ENCODE measurements at regions not wholly inside any gene's neighbourhood (a gene's known extent, or its start where the extent isn't known, plus 50 kb on each side); places are given as distances from the start of the nearest gene placed in this dataset.

- FAIRE-seq (no peak), DNase-seq (ENCODE audit: low read depth, low spot score) (no peak)
- intact Hi-C loops (cut with micrococcal nuclease), result no loop called here
- no peak overlapping the region for H3K4me3 ChIP-seq (replicated peaks in 1 of 3; ENCODE audit: insufficient read depth in 1 of 3, low read depth in 1 of 3, low read length in 3 of 3)
- H4K20me1 ChIP-seq (replicated peaks; ENCODE audit: control insufficient read depth, extremely low read depth, insufficient read depth, low read length), result no peaks in the 10 kb centered on the region
- dilution Hi-C loops (cut with MboI; ENCODE audit: extremely low pct_ligation_motif_present, low sequenced_read_pairs), result no loop called here
- H3K36me3 ChIP-seq (ENCODE audit: control insufficient read depth in 2 of 2, extremely low read depth in 1 of 2, insufficient read depth in 2 of 2, low read length in 2 of 2), result no peaks in the 10 kb centered on the region
- H2AFZ ChIP-seq (ENCODE audit: low read depth, low read length), result no peak overlapping the region
- H3K79me2 ChIP-seq (ENCODE audit: control insufficient read depth, insufficient read depth, low read length), result no peaks in the 10 kb centered on the region
- ChIA-PET CTCF (no interaction called here), POLR2A (no interaction called here)
- H3K4me2 ChIP-seq (ENCODE audit: insufficient read depth, low read length), result no peak overlapping the region
- H3K9me3 ChIP-seq (replicated peaks; ENCODE audit: control insufficient read depth, insufficient read depth, low read length), result peaks cover 4% of the 10 kb centered on the region
- H3K9ac ChIP-seq (replicated peaks; ENCODE audit: extremely low read depth, insufficient read depth, low read length), result no peak overlapping the region
- no peaks in the 10 kb centered on the region for H3K4me1 ChIP-seq (ENCODE audit: control insufficient read depth, extremely low read depth, insufficient read depth, low read length)
- no TSS peak for BruUV-seq (replicated peaks)
- no peak overlapping the region for H3K27ac ChIP-seq (ENCODE audit: insufficient read depth, low read depth, low read length)
- H3K27me3 ChIP-seq (ENCODE audit: control insufficient read depth in 2 of 2, insufficient read depth in 2 of 2, low read length in 2 of 2), result no peaks in the 10 kb centered on the region
- no peaks in the 10 kb centered on the region for H3K9me1 ChIP-seq (replicated peaks; ENCODE audit: control insufficient read depth, extremely low read depth, insufficient read depth, low read length)
- TF ChIP-seq JUN (IDR thresholded peaks at IDR 0.05; ENCODE audit: borderline replicate concordance, insufficient read depth, insufficient read length, low read depth) (no peak), CTCF (IDR thresholded peaks at IDR 0.05; ENCODE audit: extremely low read depth in 1 of 2, insufficient read depth in 1 of 2, low read depth in 1 of 2, low read length in 2 of 2) (no peak), POLR2AphosphoS5 (IDR thresholded peaks at IDR 0.05; ENCODE audit: insufficient read depth, low read depth, low read length) (no peak), FOS (IDR thresholded peaks at IDR 0.05; ENCODE audit: borderline replicate concordance, insufficient read depth, low read length) (no peak), EZH2 (IDR thresholded peaks at IDR 0.05; ENCODE audit: borderline replicate concordance, low read depth, low read length, severe bottlenecking) (no peak), POLR2A (IDR thresholded peaks at IDR 0.05; ENCODE audit: low read depth, low read length) (no peak), GATA2 (IDR thresholded peaks at IDR 0.05; ENCODE audit: insufficient read depth, insufficient read length, low read depth, low read length) (no peak), MAX (IDR thresholded peaks at IDR 0.05; ENCODE audit: insufficient read depth, insufficient read length) (no peak), MYC (IDR thresholded peaks at IDR 0.05; ENCODE audit: low read depth, low read length) (no peak)
Observed at GRCh38 chr10:18988338-18988737, 60.3 kb upstream of the MALRD1 start.
